ENCODE measurements at regions not wholly inside any gene's neighbourhood (a gene's known extent, or its start where the extent isn't known, plus 50 kb on each side); places are given as distances from the start of the nearest gene placed in this dataset.

- H3K4me3 Mint-ChIP-seq: no peak overlapping the region
- TF ChIP-seq CTCF (IDR thresholded peaks at IDR 0.05): no peak
- no peak for DNase-seq
- no peak overlapping the region for H3K27ac Mint-ChIP-seq
- peaks cover 11% of the 10 kb centered on the region for H3K9me3 Mint-ChIP-seq
- no peaks in the 10 kb centered on the region for H3K36me3 Mint-ChIP-seq (ENCODE audit: low read depth)
- H3K4me1 Mint-ChIP-seq (ENCODE audit: low read depth): no peaks in the 10 kb centered on the region
- H3K27me3 Mint-ChIP-seq (ENCODE audit: insufficient read depth): peaks cover 2% of the 10 kb centered on the region; the same call in 1 of the 2 replicates
Observed at GRCh38 chr11:98659431-98659830, 361.3 kb upstream of the CNTN5 start.

GRCh38 chr11:98674390-98674789, 346.4 kb upstream of the CNTN5 start:
- TF ChIP-seq CTCF (IDR thresholded peaks at IDR 0.05): no peak
- no peaks in the 10 kb centered on the region for H3K27me3 Mint-ChIP-seq (ENCODE audit: insufficient read depth)
- peaks cover 10% of the 10 kb centered on the region; the same call in 1 of the 2 replicates for H3K36me3 Mint-ChIP-seq (ENCODE audit: low read depth)
- H3K9me3 Mint-ChIP-seq: peaks cover 27% of the 10 kb centered on the region
- DNase-seq: no peak
- no peak overlapping the region for H3K4me3 Mint-ChIP-seq
- H3K4me1 Mint-ChIP-seq (ENCODE audit: low read depth): no peaks in the 10 kb centered on the region
- H3K27ac Mint-ChIP-seq: no peak overlapping the region

- no peak for DNase-seq
- Mint-ChIP-seq H3K27me3 (ENCODE audit: insufficient read depth) (no peaks in the 10 kb centered on the region), H3K4me3 (no peak overlapping the region), H3K27ac (no peak overlapping the region), H3K9me3 (peaks cover 46% of the 10 kb centered on the region), H3K36me3 (ENCODE audit: low read depth) (peaks cover 10% of the 10 kb centered on the region; the same call in 1 of the 2 replicates), H3K4me1 (ENCODE audit: low read depth) (no peaks in the 10 kb centered on the region)
- TF ChIP-seq CTCF (IDR thresholded peaks at IDR 0.05): no peak
Observed at GRCh38 chr11:98679673-98680072, 341.1 kb upstream of the CNTN5 start.

GRCh38 chr11:98701541-98701940, 319.2 kb upstream of the CNTN5 start:
- H3K27ac Mint-ChIP-seq: no peak overlapping the region
- H3K27me3 Mint-ChIP-seq (ENCODE audit: insufficient read depth): no peaks in the 10 kb centered on the region
- peaks cover 18% of the 10 kb centered on the region for H3K9me3 Mint-ChIP-seq
- H3K4me1 Mint-ChIP-seq (ENCODE audit: low read depth): no peaks in the 10 kb centered on the region
- H3K4me3 Mint-ChIP-seq: no peak overlapping the region
- no peaks in the 10 kb centered on the region for H3K36me3 Mint-ChIP-seq (ENCODE audit: low read depth)
- DNase-seq: no peak
- no peak for TF ChIP-seq CTCF (IDR thresholded peaks at IDR 0.05)

- H3K9me3 Mint-ChIP-seq: peaks cover 18% of the 10 kb centered on the region
- H3K27ac Mint-ChIP-seq: no peak overlapping the region
- H3K4me3 Mint-ChIP-seq: no peak overlapping the region
- no peaks in the 10 kb centered on the region for H3K36me3 Mint-ChIP-seq (ENCODE audit: low read depth)
- DNase-seq: no peak
- no peaks in the 10 kb centered on the region for H3K4me1 Mint-ChIP-seq (ENCODE audit: low read depth)
- H3K27me3 Mint-ChIP-seq (ENCODE audit: insufficient read depth): no peaks in the 10 kb centered on the region
- no peak for TF ChIP-seq CTCF (IDR thresholded peaks at IDR 0.05)
Observed at GRCh38 chr11:98703779-98704556, 316.8 kb upstream of the CNTN5 start.
